PC-3 (cell line): ENCODE measurements at regions not wholly inside any gene's neighbourhood (a gene's known extent, or its start where the extent isn't known, plus 50 kb on each side); places are given as distances from the start of the nearest gene placed in this dataset.

Experiments
- ATAC-seq: fragments of 200-7000 bp; cut with Tn5 transposase; 2 replicates; pipeline ENCODE4 v1.9.1; 2020; ENCODE audit warnings: mild to moderate bottlenecking, moderate library complexity
- BruUV-seq: library from RNA; stranded (reverse); fragments of 400-500 nt; replicated peaks from 2 replicates; lab custom pipeline; 2021; lab: Mats Ljungman, UMichigan
- CTCF ChIA-PET: fragments of 300-600 bp; sonication (Branson Sonifier 250); formaldehyde crosslinking; loops from one replicate; lab custom pipeline; 2022; ENCODE audit warnings: antibody characterized with exemption; lab: Charles Lee
- POLR2A ChIA-PET: fragments of 300-600 bp; sonication (Branson Sonifier 250); formaldehyde crosslinking; loops from one replicate; lab custom pipeline; 2022; ENCODE audit warnings: antibody characterized with exemption; ENCODE audit not compliant: unreplicated experiment; lab: Charles Lee
- DNase-seq: peaks from one replicate; pipeline ENCODE4 v3.0.0-alpha.2; 2015
- H2AFZ ChIP-seq: fragments of 300-600 bp; sonication (generic); 2 replicates; pipeline ENCODE4 v1.6.0; 2016; ENCODE audit warnings: antibody characterized with exemption, low read length
- H3F3A ChIP-seq: fragments of 300-600 bp; sonication (generic); one replicate; pipeline ENCODE4 v1.6.0; 2017; ENCODE audit warnings: antibody characterized with exemption, low read length, control low read depth, mild to moderate bottlenecking; ENCODE audit not compliant: unreplicated experiment
- H3K27ac ChIP-seq: fragments of 300-600 bp; sonication (generic); 2 replicates; pipeline ENCODE4 v1.5.1; 2016; ENCODE audit warnings: mild to moderate bottlenecking, low read length
- H3K27me3 ChIP-seq: fragments of 300-600 bp; sonication (generic); 2 replicates; pipeline ENCODE4 v1.6.1; 2016; ENCODE audit warnings: low read length, mixed read lengths
- H3K36me3 ChIP-seq: fragments of 300-600 bp; sonication (generic); 2 replicates; pipeline ENCODE4 v1.6.1; 2016; ENCODE audit warnings: low read depth, mixed run types, low read length, mixed read lengths
- H3K4me1 ChIP-seq: fragments of 300-600 bp; sonication (generic); 2 replicates; pipeline ENCODE4 v1.5.1; 2016; ENCODE audit warnings: low read length; ENCODE audit not compliant: insufficient read depth
- H3K4me2 ChIP-seq: fragments of 300-600 bp; sonication (generic); 2 replicates; pipeline ENCODE4 v1.6.0; 2016; ENCODE audit warnings: low read length
- H3K4me3 ChIP-seq: fragments of 300-600 bp; sonication (generic); 2 replicates; pipeline ENCODE4 v1.5.1; 2016; ENCODE audit warnings: mild to moderate bottlenecking, low read length, mixed read lengths
- H3K79me2 ChIP-seq: fragments of 300-600 bp; sonication (generic); 2 replicates; pipeline ENCODE4 v1.6.1; 2017; ENCODE audit warnings: low read length, mixed read lengths
- H3K9ac ChIP-seq: fragments of 300-600 bp; sonication (generic); 2 replicates; pipeline ENCODE4 v1.6.0; 2016; ENCODE audit warnings: mild to moderate bottlenecking, low read length
- H3K9me2 ChIP-seq: fragments of 300-600 bp; sonication (generic); replicated peaks from 2 replicates; pipeline ENCODE4 v1.6.1; 2016; ENCODE audit warnings: mixed run types, low read length, mixed read lengths
- H3K9me3 ChIP-seq: fragments of 300-600 bp; sonication (generic); 2 replicates; pipeline ENCODE4 v1.6.1; 2016; ENCODE audit warnings: low read length, mixed read lengths
- H4K20me1 ChIP-seq: fragments of 300-600 bp; sonication (generic); 2 replicates; pipeline ENCODE4 v1.6.1; 2016; ENCODE audit warnings: low read length, mixed read lengths
- EZH2 ChIP-seq: fragments of 300-600 bp; sonication (generic); IDR thresholded peaks from one replicate; pipeline ENCODE4 v1.6.1; 2017; ENCODE audit warnings: antibody characterized with exemption, mild to moderate bottlenecking, low read length; ENCODE audit not compliant: unreplicated experiment
- EZH2phosphoT487 ChIP-seq: fragments of 300-600 bp; sonication (generic); IDR thresholded peaks from 2 replicates; pipeline ENCODE4 v1.6.1; 2018; ENCODE audit warnings: mild to moderate bottlenecking, antibody characterized with exemption, low read length, borderline replicate concordance
- intact Hi-C: fragments of 100-400 bp; cut with micrococcal nuclease; formaldehyde crosslinking; loops from 2 replicates; pipeline ENCODE4 v1.9.0; 2023
- TF ChIP-seq, protein P1 (sequence below): fragments of 300-600 bp; sonication (generic); conservative IDR thresholded peaks from 2 replicates; pipeline ENCODE4 v1.5.1; 2017; ENCODE audit warnings: antibody characterized with exemption, low read depth, mild to moderate bottlenecking, low read length

DNA sequence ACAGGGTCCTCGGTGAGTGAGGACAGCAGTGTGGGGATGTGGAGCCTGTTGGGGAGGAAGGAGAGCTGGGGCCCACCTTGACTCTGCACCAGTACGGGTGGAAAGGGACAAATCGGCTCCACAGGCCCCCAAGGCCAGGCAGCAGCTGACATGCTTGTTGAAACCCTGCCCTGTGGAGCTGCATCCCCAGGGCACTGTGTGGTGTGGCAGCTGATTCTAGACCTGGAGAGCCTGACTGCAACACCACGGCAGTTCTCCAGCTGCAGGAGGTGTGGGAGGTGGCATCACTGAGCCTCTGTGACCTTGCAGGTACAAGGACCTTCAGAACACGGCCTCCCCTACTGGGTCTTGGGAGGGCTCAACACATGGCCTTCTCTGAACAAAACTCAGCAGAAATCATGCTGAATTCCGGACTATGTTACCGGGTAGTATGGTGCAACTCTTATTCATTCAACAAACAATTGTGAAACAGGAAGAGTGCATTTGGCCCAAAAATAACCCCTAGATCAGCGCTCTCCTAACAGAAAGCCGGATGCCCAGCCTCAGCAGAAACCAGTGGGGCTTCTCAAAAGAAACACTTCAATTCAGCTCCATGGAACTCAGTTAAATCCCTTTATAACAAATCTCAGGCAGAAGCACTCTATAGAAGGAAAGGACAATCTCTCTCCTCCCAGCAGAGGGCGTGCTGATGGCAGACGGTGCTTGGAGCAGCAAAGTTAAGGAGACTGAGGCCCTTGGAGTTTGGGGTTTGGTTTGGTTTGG lies 104.4 kb upstream of the SALL3 start:
- CTCF ChIA-PET = interaction anchor here (0.6 kb wide), 2 partner anchors 110 to 394 kb away, joined by 3 read pairs; no protein-coding TSS in a partner anchor
- POLR2A ChIA-PET = no interaction called here

DNA sequence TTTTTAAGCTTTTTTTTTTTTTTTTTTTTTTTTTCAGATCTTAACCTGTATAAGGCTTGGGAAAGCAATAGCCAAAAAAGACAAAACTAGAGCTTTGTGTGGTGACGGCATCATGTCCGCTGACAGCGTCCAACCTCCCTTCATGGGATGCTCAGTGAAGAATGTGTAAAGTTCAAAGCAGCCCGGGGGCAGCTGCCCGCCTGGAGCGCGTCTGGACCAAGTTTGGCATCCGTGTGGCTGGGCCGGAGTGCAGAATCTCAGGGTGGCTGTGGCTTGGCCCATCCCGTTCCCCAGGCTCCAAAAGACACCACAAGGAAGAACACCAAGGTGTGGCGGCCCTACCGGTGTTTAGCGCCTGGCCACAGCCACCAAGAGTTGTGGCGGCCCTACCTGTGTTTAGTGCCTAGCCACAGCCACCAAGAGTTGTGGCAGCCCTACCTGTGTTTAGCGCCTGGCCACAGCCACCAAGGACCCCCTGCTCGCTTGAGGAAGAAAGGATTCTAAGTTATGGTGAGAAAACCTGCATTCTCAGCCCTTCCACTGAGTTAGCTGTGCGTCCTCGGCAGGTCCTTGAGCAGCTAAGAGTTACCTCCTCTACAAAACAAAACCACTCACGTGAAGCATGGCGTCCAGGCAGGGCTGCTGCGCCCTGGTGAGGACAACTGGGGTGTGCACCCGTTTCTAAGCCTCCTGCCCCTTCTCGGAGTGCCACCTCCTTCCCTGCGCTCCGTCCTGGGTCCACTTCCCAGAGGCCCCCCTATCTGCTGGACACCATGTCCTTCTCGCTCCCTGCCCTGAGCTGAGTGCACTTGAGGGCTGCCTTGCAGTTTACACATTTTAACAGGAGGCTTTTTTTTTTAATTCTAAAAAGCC lies 103.6 kb upstream of the SALL3 start:
- no TSS peak for BruUV-seq
- Histone ChIP-seq H3K36me3 (no peaks in the 10 kb centered on the region), H3F3A (no peaks in the 10 kb centered on the region), H3K4me3 (no peak overlapping the region), H3K9ac (no peak overlapping the region), H3K9me2 (no peaks in the 10 kb centered on the region), H2AFZ (no peak overlapping the region), H3K27ac (no peak overlapping the region), H3K79me2 (no peaks in the 10 kb centered on the region), H4K20me1 (no peaks in the 10 kb centered on the region), H3K27me3 (peaks cover 47% of the 10 kb centered on the region), H3K4me1 (no peaks in the 10 kb centered on the region), H3K9me3 (no peaks in the 10 kb centered on the region), H3K4me2 (no peak overlapping the region)
- ChIA-PET POLR2A (no interaction called here), CTCF (interaction anchor here (0.6 kb wide), 3 partner anchors 109 to 538 kb away, joined by 3 read pairs; no protein-coding TSS in a partner anchor)
- intact Hi-C loops = loop anchor here (5.0 kb wide), 1 partner anchor 1109 kb away; no protein-coding TSS in a partner anchor
- TF ChIP-seq, protein P1, sequence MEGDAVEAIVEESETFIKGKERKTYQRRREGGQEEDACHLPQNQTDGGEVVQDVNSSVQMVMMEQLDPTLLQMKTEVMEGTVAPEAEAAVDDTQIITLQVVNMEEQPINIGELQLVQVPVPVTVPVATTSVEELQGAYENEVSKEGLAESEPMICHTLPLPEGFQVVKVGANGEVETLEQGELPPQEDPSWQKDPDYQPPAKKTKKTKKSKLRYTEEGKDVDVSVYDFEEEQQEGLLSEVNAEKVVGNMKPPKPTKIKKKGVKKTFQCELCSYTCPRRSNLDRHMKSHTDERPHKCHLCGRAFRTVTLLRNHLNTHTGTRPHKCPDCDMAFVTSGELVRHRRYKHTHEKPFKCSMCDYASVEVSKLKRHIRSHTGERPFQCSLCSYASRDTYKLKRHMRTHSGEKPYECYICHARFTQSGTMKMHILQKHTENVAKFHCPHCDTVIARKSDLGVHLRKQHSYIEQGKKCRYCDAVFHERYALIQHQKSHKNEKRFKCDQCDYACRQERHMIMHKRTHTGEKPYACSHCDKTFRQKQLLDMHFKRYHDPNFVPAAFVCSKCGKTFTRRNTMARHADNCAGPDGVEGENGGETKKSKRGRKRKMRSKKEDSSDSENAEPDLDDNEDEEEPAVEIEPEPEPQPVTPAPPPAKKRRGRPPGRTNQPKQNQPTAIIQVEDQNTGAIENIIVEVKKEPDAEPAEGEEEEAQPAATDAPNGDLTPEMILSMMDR = no peak
- no peak for TF ChIP-seq EZH2
- no peak for TF ChIP-seq EZH2phosphoT487
- DNase-seq = no peak
- ATAC-seq = no peak

More for the DNA sequence above, 104.4 kb upstream of the SALL3 start:
- intact Hi-C loops = loop anchor here (5.0 kb wide), 1 partner anchor 1108 kb away; no protein-coding TSS in a partner anchor
- DNase-seq (peak; percentile 39), ATAC-seq (0 out of 2 replicates have a peak, but pooled peaks have one; percentile 37)
- Histone ChIP-seq H3K9me3 (no peaks in the 10 kb centered on the region), H3K4me3 (no peak overlapping the region), H2AFZ (no peak overlapping the region), H4K20me1 (no peaks in the 10 kb centered on the region), H3K27me3 (peaks cover 53% of the 10 kb centered on the region), H3K4me2 (no peak overlapping the region), H3K9me2 (no peaks in the 10 kb centered on the region), H3K36me3 (no peaks in the 10 kb centered on the region), H3K9ac (no peak overlapping the region), H3K4me1 (no peaks in the 10 kb centered on the region), H3F3A (no peaks in the 10 kb centered on the region), H3K27ac (no peak overlapping the region), H3K79me2 (no peaks in the 10 kb centered on the region)
- BruUV-seq = no TSS peak
- TF ChIP-seq EZH2phosphoT487 (no peak), EZH2 (no peak)
- TF ChIP-seq, protein P1 = peak; percentile 65
